Fibroblast of villous mesenchyme (primary cell): ENCODE measurements at regions not wholly inside any gene's neighbourhood (a gene's known extent, or its start where the extent isn't known, plus 50 kb on each side); places are given as distances from the start of the nearest gene placed in this dataset.

ENCODE experiments used
- DNase-seq: peaks from one replicate; pipeline ENCODE4 v3.0.0-alpha.2; 2010; ENCODE audit warnings: low read depth
- H3K4me3 ChIP-seq: 2 replicates; pipeline ENCODE4 v1.5.1; 2011; ENCODE audit warnings: low read depth, mild to moderate bottlenecking, low read length
- CTCF ChIP-seq: IDR thresholded peaks from 2 replicates; pipeline ENCODE4 v1.5.1; 2012; ENCODE audit warnings: low read depth, mild to moderate bottlenecking, low read length; ENCODE audit not compliant: insufficient read depth

DNA sequence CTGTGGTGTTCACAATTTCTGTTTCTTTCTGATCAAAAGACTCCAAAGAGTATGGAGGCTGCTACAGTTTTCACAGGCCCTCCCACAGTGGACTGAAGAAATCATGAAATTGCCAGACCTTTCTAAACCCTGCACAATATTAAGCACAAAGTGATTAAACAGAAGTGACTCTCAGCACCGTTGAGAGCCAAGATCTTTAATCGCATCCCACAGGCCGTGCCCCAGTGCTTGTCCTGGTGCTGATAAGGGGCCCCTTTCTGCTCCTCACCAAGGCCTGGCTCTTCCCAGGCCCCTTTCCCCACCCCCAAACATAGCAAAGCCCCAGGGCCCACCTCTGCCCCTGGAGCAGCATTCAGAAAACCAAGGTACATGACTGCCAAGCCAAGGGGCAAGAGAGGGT, 57.4 kb upstream of the BMAL1 start:
- TF ChIP-seq CTCF, result no peak
- no peak for DNase-seq
- no peak overlapping the region for H3K4me3 ChIP-seq

DNA sequence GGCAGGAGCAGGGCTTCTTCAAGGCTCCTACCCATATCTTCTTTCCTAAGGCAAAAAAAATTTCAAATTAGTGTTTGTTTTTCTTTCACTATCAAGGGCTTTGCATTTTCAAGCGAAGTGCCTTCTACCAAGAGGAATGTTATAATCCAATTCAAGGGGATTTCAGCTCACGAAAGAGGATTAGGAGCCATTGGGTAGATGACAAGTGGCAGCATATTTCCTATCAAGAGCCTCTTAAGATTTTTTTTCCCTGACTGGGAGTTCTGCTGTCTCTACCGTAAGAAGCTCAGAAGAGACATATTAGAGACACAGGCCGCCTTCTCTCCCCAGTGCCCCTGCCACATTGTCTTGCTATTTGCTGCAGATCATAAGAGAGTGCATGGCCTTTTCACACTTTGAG, 55.9 kb upstream of the BMAL1 start:
- H3K4me3 ChIP-seq, result no peak overlapping the region
- no peak for DNase-seq
- TF ChIP-seq CTCF, result no peak

- TF ChIP-seq CTCF, result no peak
- no peak overlapping the region for H3K4me3 ChIP-seq
- no peak for DNase-seq
These were observed 55.3 kb upstream of the BMAL1 start for GRCh38 chr11:13222285-13222684.

- no peak for DNase-seq
- TF ChIP-seq CTCF, result no peak
- H3K4me3 ChIP-seq, result no peak overlapping the region
These were observed 54.5 kb upstream of the BMAL1 start for GRCh38 chr11:13223112-13223511.

- no peak for TF ChIP-seq CTCF
- no peak overlapping the region for H3K4me3 ChIP-seq
- DNase-seq, result no peak
These were observed 53.3 kb upstream of the BMAL1 start for GRCh38 chr11:13224324-13224723.

GRCh38 chr11:13225038-13226001, 52.3 kb upstream of the BMAL1 start:
- no peak for TF ChIP-seq CTCF
- no peak for DNase-seq

More at GRCh38 chr11:13225038-13226001, 52.3 kb upstream of the BMAL1 start:
- H3K4me3 ChIP-seq, result no peak overlapping the region
